HEK293T (cell line): ENCODE measurements at regions not wholly inside any gene's neighbourhood (a gene's known extent, or its start where the extent isn't known, plus 50 kb on each side); places are given as distances from the start of the nearest gene placed in this dataset.

ENCODE experiments used
- ARNT ChIP-seq: fragments of 450-650 bp; IDR thresholded peaks from 2 replicates; pipeline ENCODE4 v1.6.1; 2017; ENCODE audit warnings: mild to moderate bottlenecking
- ELF4 ChIP-seq: fragments of 450-650 bp; IDR thresholded peaks from 2 replicates; pipeline ENCODE4 v1.6.1; 2017; ENCODE audit warnings: antibody characterized with exemption
- FOXA1 ChIP-seq: fragments of 450-650 bp; IDR thresholded peaks from 2 replicates; pipeline ENCODE4 v1.6.1; 2016; ENCODE audit warnings: mild to moderate bottlenecking
- FOXM1 ChIP-seq: fragments of 450-650 bp; IDR thresholded peaks from 2 replicates; pipeline ENCODE4 v1.6.1; 2017; ENCODE audit warnings: mild to moderate bottlenecking, borderline replicate concordance
- HDGF ChIP-seq: fragments of 450-650 bp; IDR thresholded peaks from 2 replicates; pipeline ENCODE4 v1.6.1; 2017; ENCODE audit warnings: antibody characterized with exemption, borderline replicate concordance
- L3MBTL2 ChIP-seq: fragments of 450-650 bp; conservative IDR thresholded peaks from 2 replicates; pipeline ENCODE4 v1.6.1; 2016; ENCODE audit warnings: mild to moderate bottlenecking
- NFRKB ChIP-seq: fragments of 450-650 bp; IDR thresholded peaks from 2 replicates; pipeline ENCODE4 v1.6.1; 2016; ENCODE audit warnings: mild to moderate bottlenecking, moderate library complexity
- SP1 ChIP-seq: fragments of 450-650 bp; IDR thresholded peaks from 2 replicates; pipeline ENCODE4 v1.6.1; 2017
- SUZ12 ChIP-seq: fragments of 450-650 bp; IDR thresholded peaks from 2 replicates; pipeline ENCODE4 v1.6.1; 2016; ENCODE audit warnings: mild to moderate bottlenecking

DNA sequence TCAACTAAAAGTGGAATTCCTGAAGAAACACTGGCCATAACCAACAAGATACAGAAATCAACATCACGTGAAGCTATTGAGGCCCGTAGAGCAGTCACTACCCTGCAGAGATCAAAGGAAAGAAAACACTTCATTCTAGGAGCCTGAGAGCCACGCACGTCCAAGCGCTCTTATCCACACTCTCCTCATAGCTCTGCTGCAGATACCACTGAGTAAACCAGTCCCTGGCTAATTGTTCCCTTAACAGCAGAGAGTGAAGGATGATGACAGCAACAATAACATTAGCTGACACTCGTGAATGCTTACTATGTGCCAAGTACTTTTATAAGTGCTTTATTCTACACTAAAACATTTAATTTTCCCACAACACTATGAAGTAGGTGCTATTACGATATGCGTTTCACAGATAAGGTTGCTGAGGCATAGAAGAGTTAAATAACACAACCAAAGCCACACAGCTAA lies 271.0 kb upstream of the GADL1 start:
- no peak for TF ChIP-seq SUZ12
- TF ChIP-seq L3MBTL2 = no peak
- no peak for TF ChIP-seq SP1
- TF ChIP-seq FOXA1 = no peak
- no peak for TF ChIP-seq NFRKB
- TF ChIP-seq FOXM1 = no peak
- TF ChIP-seq ELF4 = no peak
- no peak for TF ChIP-seq HDGF
- TF ChIP-seq ARNT = no peak
